ENCODE measurements at regions not wholly inside any gene's neighbourhood (a gene's known extent, or its start where the extent isn't known, plus 50 kb on each side); places are given as distances from the start of the nearest gene placed in this dataset.

- Histone ChIP-seq H3K27me3 (no peaks in the 10 kb centered on the region), H3K36me3 (no peaks in the 10 kb centered on the region), H3K4me3 (no peak overlapping the region), H3K4me1 (no peaks in the 10 kb centered on the region), H3K27ac (no peak overlapping the region), H3K9me3 (no peaks in the 10 kb centered on the region)
- 26 to 44% methylated on average over 2 of the region's 2 CpGs for WGBS, 2 donors
- intact Hi-C loops (cut with DNase I), result no loop called here
- TF ChIP-seq, protein P1, sequence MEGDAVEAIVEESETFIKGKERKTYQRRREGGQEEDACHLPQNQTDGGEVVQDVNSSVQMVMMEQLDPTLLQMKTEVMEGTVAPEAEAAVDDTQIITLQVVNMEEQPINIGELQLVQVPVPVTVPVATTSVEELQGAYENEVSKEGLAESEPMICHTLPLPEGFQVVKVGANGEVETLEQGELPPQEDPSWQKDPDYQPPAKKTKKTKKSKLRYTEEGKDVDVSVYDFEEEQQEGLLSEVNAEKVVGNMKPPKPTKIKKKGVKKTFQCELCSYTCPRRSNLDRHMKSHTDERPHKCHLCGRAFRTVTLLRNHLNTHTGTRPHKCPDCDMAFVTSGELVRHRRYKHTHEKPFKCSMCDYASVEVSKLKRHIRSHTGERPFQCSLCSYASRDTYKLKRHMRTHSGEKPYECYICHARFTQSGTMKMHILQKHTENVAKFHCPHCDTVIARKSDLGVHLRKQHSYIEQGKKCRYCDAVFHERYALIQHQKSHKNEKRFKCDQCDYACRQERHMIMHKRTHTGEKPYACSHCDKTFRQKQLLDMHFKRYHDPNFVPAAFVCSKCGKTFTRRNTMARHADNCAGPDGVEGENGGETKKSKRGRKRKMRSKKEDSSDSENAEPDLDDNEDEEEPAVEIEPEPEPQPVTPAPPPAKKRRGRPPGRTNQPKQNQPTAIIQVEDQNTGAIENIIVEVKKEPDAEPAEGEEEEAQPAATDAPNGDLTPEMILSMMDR (IDR thresholded peaks at IDR 0.05), result no peak
- no peak for ATAC-seq
- DNase-seq, result no peak
- FAIRE-seq, result no peak
Observed at GRCh38 chr4:176610594-176610993, 182.1 kb downstream of the VEGFC start.

DNA sequence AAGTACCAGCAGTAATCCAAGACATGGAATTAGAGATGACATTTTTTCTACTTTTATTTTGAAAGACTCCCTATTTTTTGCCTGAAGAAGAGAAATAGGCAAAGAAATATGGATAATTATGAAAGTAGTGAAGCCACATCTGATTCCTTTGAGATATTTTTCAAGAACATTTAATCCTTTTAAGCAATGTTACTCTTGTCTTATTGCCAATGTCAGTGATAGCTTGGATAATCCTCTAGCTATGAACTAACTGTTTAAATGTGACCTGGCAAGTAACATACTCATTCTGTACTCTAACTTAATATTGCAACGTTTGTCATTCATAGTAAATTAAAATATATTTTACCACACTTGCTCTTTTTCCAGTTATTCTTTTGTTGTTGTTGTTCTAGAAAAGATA is 181.3 kb downstream of the VEGFC start:
- Histone ChIP-seq H3K36me3 (no peaks in the 10 kb centered on the region), H3K27me3 (no peaks in the 10 kb centered on the region), H3K4me1 (no peaks in the 10 kb centered on the region), H3K9me3 (no peaks in the 10 kb centered on the region), H3K27ac (no peak overlapping the region), H3K4me3 (no peak overlapping the region)
- no peak for DNase-seq
- TF ChIP-seq, protein P1 (IDR thresholded peaks at IDR 0.05), result no peak
- FAIRE-seq, result no peak
- 36 to 38% methylated on average over 1 of the region's 1 CpG for WGBS, 2 donors
- intact Hi-C loops (cut with DNase I), result no loop called here
- no peak for ATAC-seq

- Histone ChIP-seq H3K4me3 (no peak overlapping the region), H3K36me3 (no peaks in the 10 kb centered on the region), H3K27me3 (no peaks in the 10 kb centered on the region), H3K9me3 (no peaks in the 10 kb centered on the region), H3K27ac (no peak overlapping the region), H3K4me1 (no peaks in the 10 kb centered on the region)
- ATAC-seq, result peak in 1 of 4 donors; percentile 30
- DNase-seq, result no peak
- FAIRE-seq, result no peak
- TF ChIP-seq, protein P1 (IDR thresholded peaks at IDR 0.05), result no peak
- 69 to 82% methylated on average over 1 of the region's 1 CpG for WGBS, 2 donors
- intact Hi-C loops (cut with DNase I), result no loop called here
Observed at GRCh38 chr4:176611951-176612350, 180.8 kb downstream of the VEGFC start.

DNA sequence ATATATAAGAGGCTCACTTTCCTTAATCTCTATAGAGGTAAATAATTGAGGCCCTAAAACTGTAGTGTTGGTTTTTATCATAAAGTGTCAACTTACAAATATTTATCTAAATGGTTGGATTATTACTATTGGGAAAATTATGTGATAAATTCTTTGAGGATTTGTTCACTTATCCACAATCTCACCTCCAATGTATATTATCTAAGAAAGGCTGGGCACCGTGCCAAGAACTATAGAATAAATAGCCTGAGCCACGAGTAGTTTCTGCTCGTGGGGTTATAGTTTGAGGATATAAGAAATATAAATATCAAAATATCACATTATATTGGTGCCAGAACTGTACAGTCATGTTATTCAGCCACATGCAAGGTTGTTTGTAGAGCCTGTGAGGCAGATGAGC is 177.9 kb downstream of the VEGFC start:
- intact Hi-C loops (cut with DNase I), result no loop called here
- no peak overlapping the region for H3K27ac ChIP-seq
- H3K36me3 ChIP-seq, result no peaks in the 10 kb centered on the region
- H3K4me3 ChIP-seq, result no peak overlapping the region
- FAIRE-seq (no peak), ATAC-seq (no peak), DNase-seq (no peak)
- no peaks in the 10 kb centered on the region for H3K9me3 ChIP-seq
- H3K4me1 ChIP-seq, result no peaks in the 10 kb centered on the region
- WGBS, 2 donors, result 23 to 30% methylated on average over 3 of the region's 3 CpGs
- H3K27me3 ChIP-seq, result no peaks in the 10 kb centered on the region
- TF ChIP-seq, protein P1 (IDR thresholded peaks at IDR 0.05), result no peak

- TF ChIP-seq, protein P1 (IDR thresholded peaks at IDR 0.05), result no peak
- no peaks in the 10 kb centered on the region for H3K27me3 ChIP-seq
- no peaks in the 10 kb centered on the region for H3K9me3 ChIP-seq
- H3K27ac ChIP-seq, result no peak overlapping the region
- no peaks in the 10 kb centered on the region for H3K36me3 ChIP-seq
- 45 to 50% methylated on average over 2 of the region's 2 CpGs for WGBS, 2 donors
- H3K4me3 ChIP-seq, result no peak overlapping the region
- intact Hi-C loops (cut with DNase I), result no loop called here
- ATAC-seq (no peak), FAIRE-seq (no peak), DNase-seq (no peak)
- H3K4me1 ChIP-seq, result no peaks in the 10 kb centered on the region
Observed at GRCh38 chr4:176616151-176616550, 176.6 kb downstream of the VEGFC start.

Measured in pancreas (tissue), 10 donors.